Pons (tissue), 1 donor: ENCODE measurements at regions not wholly inside any gene's neighbourhood (a gene's known extent, or its start where the extent isn't known, plus 50 kb on each side); places are given as distances from the start of the nearest gene placed in this dataset.

Experiments
- DNase-seq: peaks from one replicate; pipeline ENCODE4 v3.0.0-alpha.2; 2016; ENCODE audit warnings: low spot score

DNA sequence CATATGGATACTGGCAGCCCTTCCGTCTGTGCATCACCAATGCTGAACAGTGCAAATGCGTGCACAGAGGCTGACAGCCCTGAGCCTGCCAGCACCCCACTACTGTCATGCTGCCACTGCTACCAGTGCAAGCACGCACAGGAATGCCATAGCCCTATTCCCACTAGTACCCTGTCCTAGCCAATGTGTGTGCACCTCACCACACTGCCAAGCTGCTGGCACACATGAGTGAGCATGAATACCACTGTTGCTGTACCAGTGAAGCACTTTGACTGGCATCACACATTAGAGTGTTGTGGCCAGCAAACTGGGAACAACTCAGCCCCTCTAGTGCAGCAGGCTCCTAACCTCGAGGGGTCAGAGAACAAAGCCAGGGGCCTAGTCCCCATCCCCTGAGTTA, 102.9 kb upstream of the PCDH10 start:
- no peak for DNase-seq

DNA sequence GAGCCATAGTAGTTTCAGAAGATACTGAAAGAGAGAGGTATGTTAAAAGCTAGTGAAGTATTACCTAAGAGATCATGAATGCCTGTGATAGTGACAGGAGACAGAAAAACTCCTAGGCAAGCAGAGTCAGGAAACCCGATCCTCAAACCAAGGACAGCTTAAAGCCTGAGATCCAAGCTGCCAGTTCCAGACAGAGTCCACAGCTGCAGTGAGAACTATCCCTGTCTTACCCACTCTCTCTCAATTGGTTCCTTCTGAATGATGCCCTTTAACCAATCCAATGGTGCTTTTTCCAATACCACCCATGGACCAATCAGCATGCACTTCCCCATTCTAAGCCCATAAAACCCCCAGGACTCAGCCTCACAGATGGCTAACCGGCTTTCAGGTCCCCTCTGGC, 90.4 kb upstream of the PCDH10 start:
- DNase-seq, result no peak

DNA sequence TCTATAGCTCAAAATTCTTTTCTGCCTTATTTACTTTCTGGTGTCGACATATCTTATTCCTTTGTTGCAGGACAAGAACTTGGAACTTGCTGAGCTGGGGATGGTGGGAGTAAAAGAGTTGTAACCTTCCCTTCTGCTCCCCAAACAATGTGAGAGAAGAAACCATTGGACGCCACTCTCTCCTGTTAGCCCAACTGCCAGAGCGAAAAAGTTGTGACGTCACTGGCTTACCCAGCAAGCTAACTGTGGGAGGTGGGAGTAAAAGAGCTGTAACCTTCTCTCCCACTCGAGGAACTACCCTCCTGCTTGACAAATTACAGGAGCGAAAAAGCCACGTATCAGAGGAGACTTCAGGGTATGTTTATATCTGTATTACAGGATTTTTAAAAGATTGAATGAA, 90.0 kb upstream of the PCDH10 start:
- DNase-seq, result no peak

DNA sequence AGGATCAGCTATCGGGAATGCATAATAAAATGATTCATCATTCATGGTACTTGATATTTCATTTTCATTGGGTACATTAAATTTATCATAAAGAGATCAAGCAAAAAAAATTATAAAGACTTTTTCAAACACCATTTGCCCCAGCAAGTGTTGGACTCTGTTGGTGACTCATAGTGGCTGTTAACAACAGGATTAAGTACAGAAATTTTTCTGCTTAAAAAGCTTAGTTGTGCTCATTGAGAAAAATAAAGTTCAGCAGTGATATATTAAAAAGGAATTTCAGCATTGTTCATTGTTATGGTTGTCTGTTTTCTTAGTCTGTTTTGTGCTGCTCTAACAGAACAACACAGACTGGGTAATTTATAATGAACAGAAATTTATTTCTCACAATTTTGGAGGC, 86.2 kb upstream of the PCDH10 start:
- DNase-seq, result no peak

DNA sequence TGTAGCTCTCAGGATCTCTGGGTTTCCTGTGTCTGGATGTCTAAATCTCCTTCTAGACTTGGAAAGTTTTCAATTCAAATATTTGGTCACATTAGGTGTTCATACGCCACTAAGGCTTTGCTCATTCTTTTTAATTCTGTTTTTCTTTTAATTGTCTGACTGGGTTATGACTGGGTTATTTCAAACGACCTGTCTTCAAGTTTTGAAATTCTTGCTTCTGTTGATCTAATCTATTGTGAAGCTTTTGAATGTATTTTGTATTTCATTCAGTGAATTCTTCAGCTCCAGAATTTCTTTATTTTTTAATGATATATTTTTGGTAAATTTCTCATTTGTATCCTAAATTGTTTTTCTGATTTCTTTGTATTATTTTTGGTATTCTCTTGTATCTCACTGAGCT, 81.0 kb upstream of the PCDH10 start:
- no peak for DNase-seq

DNA sequence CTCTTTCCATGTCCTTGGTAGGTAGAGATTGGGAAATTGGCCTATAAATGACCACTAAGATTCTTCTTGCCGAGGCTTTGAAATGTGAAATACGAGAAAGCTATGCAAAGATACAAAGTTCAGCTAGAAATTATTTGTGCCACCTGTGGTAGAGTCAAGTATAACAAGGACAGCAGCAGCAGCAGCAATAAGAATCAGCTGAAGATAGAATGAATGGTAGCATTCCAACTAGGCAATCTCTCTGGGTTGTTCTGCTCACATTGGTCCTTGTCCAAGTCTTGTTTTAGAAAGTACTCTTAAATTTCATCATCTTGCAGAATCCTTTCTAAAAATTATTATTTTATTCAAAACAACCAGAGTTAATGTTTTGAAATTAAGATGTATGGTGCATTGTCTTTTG, 67.8 kb upstream of the PCDH10 start:
- DNase-seq, result no peak

DNA sequence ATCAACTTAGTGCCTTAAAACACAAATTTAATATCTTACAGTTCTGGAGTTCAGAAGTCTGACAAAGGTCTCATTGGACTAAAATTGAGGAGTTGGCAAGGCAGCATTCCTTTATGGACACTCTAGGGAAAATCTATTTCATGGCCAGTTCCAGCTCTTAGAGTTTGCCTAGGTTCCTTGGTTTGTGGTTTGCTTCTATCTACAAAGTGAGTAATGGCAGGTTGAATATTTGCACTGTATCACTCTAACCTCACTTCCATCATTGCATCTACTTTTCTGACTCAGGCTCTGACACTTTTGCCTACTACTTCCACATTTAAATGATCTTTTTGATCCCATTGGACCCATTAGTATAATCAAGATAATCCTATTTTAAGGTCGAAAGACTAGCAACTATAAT, 64.7 kb upstream of the PCDH10 start:
- DNase-seq, result no peak

DNA sequence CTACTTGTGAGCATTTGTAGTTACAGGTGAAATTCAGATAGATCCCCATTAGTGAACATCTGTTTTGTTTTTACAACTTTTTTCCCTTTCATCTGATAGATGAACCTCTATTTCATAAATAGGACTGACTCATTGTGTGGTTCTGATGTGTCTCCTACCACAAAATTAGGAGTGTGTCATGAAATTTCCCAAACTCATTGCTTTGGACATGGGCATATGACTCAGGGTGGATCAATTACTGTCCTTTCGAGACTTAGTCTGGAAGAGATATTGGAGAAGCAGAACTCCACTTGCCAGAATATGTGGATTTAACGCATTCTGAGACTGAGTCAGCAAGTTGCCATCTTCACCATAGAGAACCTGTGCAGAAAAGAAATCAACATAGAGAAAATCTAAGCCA, 53.5 kb upstream of the PCDH10 start:
- no peak for DNase-seq

DNA sequence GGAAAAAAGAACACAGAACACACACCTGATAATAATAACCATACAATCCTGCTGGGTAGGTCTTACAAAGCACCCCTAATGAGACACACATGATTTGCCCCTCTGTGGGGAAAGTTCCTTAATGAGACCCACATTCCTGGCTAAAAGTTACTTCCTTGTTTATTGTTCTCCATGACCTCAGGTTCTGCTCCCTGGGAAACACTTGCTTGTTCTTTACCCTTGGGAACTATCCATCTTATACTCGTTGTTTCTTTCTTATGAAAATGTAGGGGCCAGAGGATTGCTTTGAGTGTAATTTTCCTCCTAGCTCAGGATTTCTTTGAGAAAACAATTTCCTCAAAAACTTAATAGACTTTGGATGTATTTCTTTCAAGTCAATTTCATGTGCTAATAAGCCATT, 52.1 kb upstream of the PCDH10 start:
- no peak for DNase-seq
